ENCODE measurements at regions not wholly inside any gene's neighbourhood (a gene's known extent, or its start where the extent isn't known, plus 50 kb on each side); places are given as distances from the start of the nearest gene placed in this dataset.

GRCh38 chr9:75395336-75395735 lies 307.0 kb downstream of the OSTF1 start:
- FAIRE-seq = no peak
- no TSS peak for BruUV-seq (replicated peaks)

GRCh38 chr9:75397836-75398235 lies 309.5 kb downstream of the OSTF1 start:
- ChIA-PET POLR2A (no interaction called here), CTCF (no interaction called here)
- no peaks in the 10 kb centered on the region for H3K9me3 ChIP-seq (replicated peaks; ENCODE audit: control insufficient read depth, insufficient read depth, low read length)
- no peaks in the 10 kb centered on the region for H3K27me3 ChIP-seq (ENCODE audit: control insufficient read depth in 2 of 2, insufficient read depth in 2 of 2, low read length in 2 of 2)
- H4K20me1 ChIP-seq (replicated peaks; ENCODE audit: control insufficient read depth, extremely low read depth, insufficient read depth, low read length) = no peaks in the 10 kb centered on the region
- no peak overlapping the region for H3K4me3 ChIP-seq (replicated peaks in 1 of 3; ENCODE audit: insufficient read depth in 1 of 3, low read depth in 1 of 3, low read length in 3 of 3)
- FAIRE-seq (no peak), DNase-seq (ENCODE audit: low read depth, low spot score) (no peak)
- no peak overlapping the region for H3K4me2 ChIP-seq (ENCODE audit: insufficient read depth, low read length)
- H3K9me1 ChIP-seq (replicated peaks; ENCODE audit: control insufficient read depth, extremely low read depth, insufficient read depth, low read length) = no peaks in the 10 kb centered on the region
- H3K9ac ChIP-seq (replicated peaks; ENCODE audit: extremely low read depth, insufficient read depth, low read length) = no peak overlapping the region
- no peaks in the 10 kb centered on the region for H3K79me2 ChIP-seq (ENCODE audit: control insufficient read depth, insufficient read depth, low read length)
- no peaks in the 10 kb centered on the region for H3K36me3 ChIP-seq (ENCODE audit: control insufficient read depth in 2 of 2, extremely low read depth in 1 of 2, insufficient read depth in 2 of 2, low read length in 2 of 2)
- H3K4me1 ChIP-seq (ENCODE audit: control insufficient read depth, extremely low read depth, insufficient read depth, low read length) = no peaks in the 10 kb centered on the region
- intact Hi-C loops (cut with micrococcal nuclease) (no loop called here), dilution Hi-C loops (cut with MboI; ENCODE audit: extremely low pct_ligation_motif_present, low sequenced_read_pairs) (no loop called here)
- TF ChIP-seq POLR2A (IDR thresholded peaks at IDR 0.05; ENCODE audit: low read depth, low read length) (no peak), FOS (IDR thresholded peaks at IDR 0.05; ENCODE audit: borderline replicate concordance, insufficient read depth, low read length) (no peak), POLR2AphosphoS5 (IDR thresholded peaks at IDR 0.05; ENCODE audit: insufficient read depth, low read depth, low read length) (no peak), JUN (IDR thresholded peaks at IDR 0.05; ENCODE audit: borderline replicate concordance, insufficient read depth, insufficient read length, low read depth) (no peak), EZH2 (IDR thresholded peaks at IDR 0.05; ENCODE audit: borderline replicate concordance, low read depth, low read length, severe bottlenecking) (no peak), GATA2 (IDR thresholded peaks at IDR 0.05; ENCODE audit: insufficient read depth, insufficient read length, low read depth, low read length) (no peak), MYC (IDR thresholded peaks at IDR 0.05; ENCODE audit: low read depth, low read length) (no peak)
- TF ChIP-seq, protein P1, sequence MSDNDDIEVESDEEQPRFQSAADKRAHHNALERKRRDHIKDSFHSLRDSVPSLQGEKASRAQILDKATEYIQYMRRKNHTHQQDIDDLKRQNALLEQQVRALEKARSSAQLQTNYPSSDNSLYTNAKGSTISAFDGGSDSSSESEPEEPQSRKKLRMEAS (IDR thresholded peaks at IDR 0.05; ENCODE audit: insufficient read depth, insufficient read length) = no peak
- TF ChIP-seq, protein P2, sequence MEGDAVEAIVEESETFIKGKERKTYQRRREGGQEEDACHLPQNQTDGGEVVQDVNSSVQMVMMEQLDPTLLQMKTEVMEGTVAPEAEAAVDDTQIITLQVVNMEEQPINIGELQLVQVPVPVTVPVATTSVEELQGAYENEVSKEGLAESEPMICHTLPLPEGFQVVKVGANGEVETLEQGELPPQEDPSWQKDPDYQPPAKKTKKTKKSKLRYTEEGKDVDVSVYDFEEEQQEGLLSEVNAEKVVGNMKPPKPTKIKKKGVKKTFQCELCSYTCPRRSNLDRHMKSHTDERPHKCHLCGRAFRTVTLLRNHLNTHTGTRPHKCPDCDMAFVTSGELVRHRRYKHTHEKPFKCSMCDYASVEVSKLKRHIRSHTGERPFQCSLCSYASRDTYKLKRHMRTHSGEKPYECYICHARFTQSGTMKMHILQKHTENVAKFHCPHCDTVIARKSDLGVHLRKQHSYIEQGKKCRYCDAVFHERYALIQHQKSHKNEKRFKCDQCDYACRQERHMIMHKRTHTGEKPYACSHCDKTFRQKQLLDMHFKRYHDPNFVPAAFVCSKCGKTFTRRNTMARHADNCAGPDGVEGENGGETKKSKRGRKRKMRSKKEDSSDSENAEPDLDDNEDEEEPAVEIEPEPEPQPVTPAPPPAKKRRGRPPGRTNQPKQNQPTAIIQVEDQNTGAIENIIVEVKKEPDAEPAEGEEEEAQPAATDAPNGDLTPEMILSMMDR (IDR thresholded peaks at IDR 0.05; ENCODE audit: extremely low read depth in 1 of 2, insufficient read depth in 1 of 2, low read depth in 1 of 2, low read length in 2 of 2) = no peak
- no peak overlapping the region for H3K27ac ChIP-seq (ENCODE audit: insufficient read depth, low read depth, low read length)
- H2AFZ ChIP-seq (ENCODE audit: low read depth, low read length) = no peak overlapping the region
- BruUV-seq (replicated peaks) = no TSS peak

More at GRCh38 chr9:75395336-75395735, 307.0 kb downstream of the OSTF1 start:
- CTCF ChIA-PET = no interaction called here
- Histone ChIP-seq H3K27me3 (ENCODE audit: control insufficient read depth in 2 of 2, insufficient read depth in 2 of 2, low read length in 2 of 2) (no peaks in the 10 kb centered on the region), H3K9ac (replicated peaks; ENCODE audit: extremely low read depth, insufficient read depth, low read length) (no peak overlapping the region), H3K4me1 (ENCODE audit: control insufficient read depth, extremely low read depth, insufficient read depth, low read length) (no peaks in the 10 kb centered on the region), H3K36me3 (ENCODE audit: control insufficient read depth in 2 of 2, extremely low read depth in 1 of 2, insufficient read depth in 2 of 2, low read length in 2 of 2) (no peaks in the 10 kb centered on the region), H3K4me2 (ENCODE audit: insufficient read depth, low read length) (no peak overlapping the region), H3K9me3 (replicated peaks; ENCODE audit: control insufficient read depth, insufficient read depth, low read length) (no peaks in the 10 kb centered on the region), H4K20me1 (replicated peaks; ENCODE audit: control insufficient read depth, extremely low read depth, insufficient read depth, low read length) (no peaks in the 10 kb centered on the region), H3K27ac (ENCODE audit: insufficient read depth, low read depth, low read length) (no peak overlapping the region), H3K79me2 (ENCODE audit: control insufficient read depth, insufficient read depth, low read length) (no peaks in the 10 kb centered on the region), H3K9me1 (replicated peaks; ENCODE audit: control insufficient read depth, extremely low read depth, insufficient read depth, low read length) (no peaks in the 10 kb centered on the region), H3K4me3 (replicated peaks in 1 of 3; ENCODE audit: insufficient read depth in 1 of 3, low read depth in 1 of 3, low read length in 3 of 3) (no peak overlapping the region), H2AFZ (ENCODE audit: low read depth, low read length) (no peak overlapping the region)
- DNase-seq (ENCODE audit: low read depth, low spot score) = no peak
- dilution Hi-C loops (cut with MboI; ENCODE audit: extremely low pct_ligation_motif_present, low sequenced_read_pairs) = no loop called here
- intact Hi-C loops (cut with micrococcal nuclease) = no loop called here
- TF ChIP-seq, protein P2 (IDR thresholded peaks at IDR 0.05; ENCODE audit: extremely low read depth in 1 of 2, insufficient read depth in 1 of 2, low read depth in 1 of 2, low read length in 2 of 2) = no peak
- TF ChIP-seq, protein P1 (IDR thresholded peaks at IDR 0.05; ENCODE audit: insufficient read depth, insufficient read length) = no peak
- TF ChIP-seq POLR2A (IDR thresholded peaks at IDR 0.05; ENCODE audit: low read depth, low read length) = no peak
- POLR2A ChIA-PET = no interaction called here
